HEK293T (cell line): ENCODE measurements at regions not wholly inside any gene's neighbourhood (a gene's known extent, or its start where the extent isn't known, plus 50 kb on each side); places are given as distances from the start of the nearest gene placed in this dataset.

ENCODE experiments used
- CTCF ChIA-PET: fragments of 350-600 bp; formaldehyde crosslinking; extraction: SDS; loops from one replicate; lab custom pipeline; 2021; ENCODE audit warnings: antibody characterized with exemption, inconsistent platforms; lab: Yijun Ruan, JAX
- POLR2A ChIA-PET: fragments of 350-600 bp; formaldehyde crosslinking; extraction: SDS; loops from one replicate; lab custom pipeline; 2020; ENCODE audit warnings: antibody characterized with exemption, inconsistent platforms; lab: Yijun Ruan, JAX
- DNase-seq: peaks from one replicate; pipeline ENCODE4 v3.0.0; 2012; ENCODE audit warnings: mixed read lengths; ENCODE audit errors: extremely low spot score
- ARNT ChIP-seq: fragments of 450-650 bp; IDR thresholded peaks from 2 replicates; pipeline ENCODE4 v1.6.1; 2017; ENCODE audit warnings: mild to moderate bottlenecking
- BHLHE40 ChIP-seq: fragments of 450-650 bp; IDR thresholded peaks from 2 replicates; pipeline ENCODE4 v1.6.1; 2016; ENCODE audit warnings: mild to moderate bottlenecking, moderate library complexity, borderline replicate concordance
- CTBP1 ChIP-seq: fragments of 450-650 bp; IDR thresholded peaks from 2 replicates; pipeline ENCODE4 v1.6.1; 2016; ENCODE audit warnings: borderline replicate concordance
- ELF4 ChIP-seq: fragments of 450-650 bp; IDR thresholded peaks from 2 replicates; pipeline ENCODE4 v1.6.1; 2017; ENCODE audit warnings: antibody characterized with exemption
- FOXA1 ChIP-seq: fragments of 450-650 bp; IDR thresholded peaks from 2 replicates; pipeline ENCODE4 v1.6.1; 2016; ENCODE audit warnings: mild to moderate bottlenecking
- FOXK2 ChIP-seq: fragments of 450-650 bp; IDR thresholded peaks from 2 replicates; pipeline ENCODE4 v1.6.1; 2016; ENCODE audit warnings: mild to moderate bottlenecking
- FOXM1 ChIP-seq: fragments of 450-650 bp; IDR thresholded peaks from 2 replicates; pipeline ENCODE4 v1.6.1; 2017; ENCODE audit warnings: mild to moderate bottlenecking, borderline replicate concordance
- HDGF ChIP-seq: fragments of 450-650 bp; IDR thresholded peaks from 2 replicates; pipeline ENCODE4 v1.6.1; 2017; ENCODE audit warnings: antibody characterized with exemption, borderline replicate concordance
- L3MBTL2 ChIP-seq: fragments of 450-650 bp; conservative IDR thresholded peaks from 2 replicates; pipeline ENCODE4 v1.6.1; 2016; ENCODE audit warnings: mild to moderate bottlenecking
- LEF1 ChIP-seq: fragments of 450-650 bp; IDR thresholded peaks from 2 replicates; pipeline ENCODE4 v1.6.1; 2017; ENCODE audit warnings: mild to moderate bottlenecking, borderline replicate concordance
- NFRKB ChIP-seq: fragments of 450-650 bp; IDR thresholded peaks from 2 replicates; pipeline ENCODE4 v1.6.1; 2016; ENCODE audit warnings: mild to moderate bottlenecking, moderate library complexity
- SP1 ChIP-seq: fragments of 450-650 bp; IDR thresholded peaks from 2 replicates; pipeline ENCODE4 v1.6.1; 2017
- SUZ12 ChIP-seq: fragments of 450-650 bp; IDR thresholded peaks from 2 replicates; pipeline ENCODE4 v1.6.1; 2016; ENCODE audit warnings: mild to moderate bottlenecking
- TARDBP ChIP-seq: fragments of 450-650 bp; IDR thresholded peaks from 2 replicates; pipeline ENCODE4 v1.6.1; 2016
- ZNF384 ChIP-seq: fragments of 450-650 bp; IDR thresholded peaks from 2 replicates; pipeline ENCODE4 v1.6.1; 2016
- TF ChIP-seq, protein P1 (sequence below): fragments of 450-650 bp; IDR thresholded peaks from 2 replicates; pipeline ENCODE4 v1.6.1; 2016

- CTCF ChIA-PET = interaction anchor here (0.9 kb wide), 1 partner anchor 14 kb away, joined by 3 read pairs; no protein-coding TSS in a partner anchor
- POLR2A ChIA-PET = no interaction called here
- TF ChIP-seq TARDBP (no peak), SUZ12 (no peak), FOXK2 (no peak), BHLHE40 (no peak), L3MBTL2 (no peak), ARNT (no peak), NFRKB (no peak), ZNF384 (no peak), ELF4 (no peak), SP1 (no peak), CTBP1 (no peak), FOXA1 (no peak), LEF1 (no peak), FOXM1 (no peak)
- TF ChIP-seq, protein P1, sequence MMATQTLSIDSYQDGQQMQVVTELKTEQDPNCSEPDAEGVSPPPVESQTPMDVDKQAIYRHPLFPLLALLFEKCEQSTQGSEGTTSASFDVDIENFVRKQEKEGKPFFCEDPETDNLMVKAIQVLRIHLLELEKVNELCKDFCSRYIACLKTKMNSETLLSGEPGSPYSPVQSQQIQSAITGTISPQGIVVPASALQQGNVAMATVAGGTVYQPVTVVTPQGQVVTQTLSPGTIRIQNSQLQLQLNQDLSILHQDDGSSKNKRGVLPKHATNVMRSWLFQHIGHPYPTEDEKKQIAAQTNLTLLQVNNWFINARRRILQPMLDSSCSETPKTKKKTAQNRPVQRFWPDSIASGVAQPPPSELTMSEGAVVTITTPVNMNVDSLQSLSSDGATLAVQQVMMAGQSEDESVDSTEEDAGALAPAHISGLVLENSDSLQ = no peak
- no peak for DNase-seq
Measured at GRCh38 chr10:4626919-4627318, 199.1 kb upstream of the AKR1E2 start.

GRCh38 chr10:4623757-4624420 is 202.1 kb upstream of the AKR1E2 start:
- TF ChIP-seq LEF1 (no peak), ELF4 (no peak), NFRKB (no peak), FOXM1 (no peak)
- TF ChIP-seq, protein P1 = no peak
- CTCF ChIA-PET = no interaction called here
- POLR2A ChIA-PET = no interaction called here
- no peak for DNase-seq

- TF ChIP-seq ZNF384 (no peak), FOXM1 (no peak)
- ChIA-PET CTCF (no interaction called here), POLR2A (no interaction called here)
- no peak for DNase-seq
Measured at GRCh38 chr10:4623200-4623599, 202.8 kb upstream of the AKR1E2 start.

- DNase-seq = no peak
- TF ChIP-seq BHLHE40 = no peak
- no peak for TF ChIP-seq CTBP1
- TF ChIP-seq SUZ12 = no peak
- TF ChIP-seq FOXK2 = no peak
- TF ChIP-seq ELF4 = no peak
- no peak for TF ChIP-seq HDGF
- TF ChIP-seq FOXM1 = no peak
- no peak for TF ChIP-seq FOXA1
- TF ChIP-seq LEF1 = no peak
- TF ChIP-seq NFRKB = no peak
- TF ChIP-seq SP1 = no peak
- TF ChIP-seq L3MBTL2 = no peak
- TF ChIP-seq, protein P1 = no peak
- no peak for TF ChIP-seq TARDBP
- POLR2A ChIA-PET = no interaction called here
- CTCF ChIA-PET = no interaction called here
Measured at GRCh38 chr10:4622384-4622783, 203.6 kb upstream of the AKR1E2 start.

- TF ChIP-seq SP1 = no peak
- ChIA-PET POLR2A (no interaction called here), CTCF (interaction anchor here (0.6 to 0.7 kb wide), 2 partner anchors 64 to 118 kb away, joined by 3 to 5 read pairs; no protein-coding TSS in a partner anchor)
- no peak for DNase-seq
Measured at GRCh38 chr10:4617589-4617988, 208.4 kb upstream of the AKR1E2 start.

GRCh38 chr10:4615042-4615441 is 211.0 kb upstream of the AKR1E2 start:
- CTCF ChIA-PET = no interaction called here
- POLR2A ChIA-PET = no interaction called here
- no peak for DNase-seq
- TF ChIP-seq LEF1 = no peak
- TF ChIP-seq FOXA1 = no peak
- TF ChIP-seq L3MBTL2 = no peak
- TF ChIP-seq, protein P1 = no peak
- TF ChIP-seq NFRKB = no peak
- TF ChIP-seq CTBP1 = no peak
- TF ChIP-seq ELF4 = no peak
- TF ChIP-seq FOXK2 = no peak
- no peak for TF ChIP-seq SUZ12

DNA sequence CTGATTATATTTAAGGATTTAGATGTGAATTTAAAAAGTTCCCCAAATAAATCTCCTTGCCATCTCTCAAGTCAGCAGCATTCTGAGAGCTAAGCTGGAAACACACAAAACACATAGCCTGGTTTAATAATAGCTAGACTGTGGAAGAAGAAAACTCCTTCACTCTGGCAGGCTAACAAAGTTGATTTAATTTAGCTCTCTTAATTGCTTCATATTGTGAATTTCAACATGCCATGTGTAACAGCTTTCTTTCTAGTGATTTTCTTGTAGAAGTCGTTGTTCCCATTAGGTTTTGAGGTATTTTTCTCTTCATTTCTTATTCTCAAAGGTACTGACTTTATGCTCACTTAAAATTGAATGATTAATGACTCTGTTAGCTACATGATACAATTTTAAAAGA is 216.8 kb upstream of the AKR1E2 start:
- no peak for TF ChIP-seq FOXM1
- TF ChIP-seq HDGF = no peak
- no peak for TF ChIP-seq LEF1
- no peak for TF ChIP-seq FOXK2
- TF ChIP-seq BHLHE40 = no peak
- TF ChIP-seq CTBP1 = no peak
- no peak for TF ChIP-seq SUZ12
- CTCF ChIA-PET = interaction anchor here (0.8 kb wide), 1 partner anchor 27 kb away, joined by 3 read pairs; no protein-coding TSS in a partner anchor
- POLR2A ChIA-PET = interaction anchor here (0.6 kb wide), 1 partner anchor 86 kb away, joined by 3 read pairs; no protein-coding TSS in a partner anchor
- DNase-seq = no peak
